C4-2B (cell line): ENCODE measurements at regions not wholly inside any gene's neighbourhood (a gene's known extent, or its start where the extent isn't known, plus 50 kb on each side); places are given as distances from the start of the nearest gene placed in this dataset.

Source experiments
- ZFX ChIP-seq: fragments of 450-650 bp; IDR thresholded peaks from 2 replicates; pipeline ENCODE4 v1.6.1; 2017
- TF ChIP-seq, protein P1 (sequence below): fragments of 450-650 bp; conservative IDR thresholded peaks from 2 replicates; pipeline ENCODE4 v1.5.1; 2017; ENCODE audit warnings: mild to moderate bottlenecking

DNA sequence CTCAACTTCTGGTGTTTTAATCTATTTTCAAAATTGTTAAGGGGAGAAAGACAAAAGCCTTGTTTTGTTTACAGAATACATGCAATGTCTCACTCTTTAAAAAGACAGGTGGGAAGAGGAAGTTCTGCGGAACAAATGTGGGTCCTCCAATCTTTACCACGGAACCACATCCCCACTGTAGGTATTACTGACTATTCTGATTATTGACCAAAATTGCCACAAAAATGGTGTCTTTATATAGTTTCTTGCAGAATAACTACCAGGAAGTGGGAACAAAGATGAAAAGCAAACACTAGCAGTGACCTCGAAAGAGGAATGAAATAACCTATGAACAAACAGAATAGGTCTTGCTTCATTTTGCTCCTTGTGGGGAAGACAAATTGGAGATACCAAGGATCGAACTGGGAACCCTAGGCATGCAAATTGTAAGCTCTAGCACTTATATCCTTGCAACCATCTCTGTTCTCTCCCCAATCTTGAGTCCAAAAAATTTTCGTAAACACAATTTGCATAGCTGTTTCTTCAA, 106.7 kb downstream of the GPX5 start:
- TF ChIP-seq, protein P1, sequence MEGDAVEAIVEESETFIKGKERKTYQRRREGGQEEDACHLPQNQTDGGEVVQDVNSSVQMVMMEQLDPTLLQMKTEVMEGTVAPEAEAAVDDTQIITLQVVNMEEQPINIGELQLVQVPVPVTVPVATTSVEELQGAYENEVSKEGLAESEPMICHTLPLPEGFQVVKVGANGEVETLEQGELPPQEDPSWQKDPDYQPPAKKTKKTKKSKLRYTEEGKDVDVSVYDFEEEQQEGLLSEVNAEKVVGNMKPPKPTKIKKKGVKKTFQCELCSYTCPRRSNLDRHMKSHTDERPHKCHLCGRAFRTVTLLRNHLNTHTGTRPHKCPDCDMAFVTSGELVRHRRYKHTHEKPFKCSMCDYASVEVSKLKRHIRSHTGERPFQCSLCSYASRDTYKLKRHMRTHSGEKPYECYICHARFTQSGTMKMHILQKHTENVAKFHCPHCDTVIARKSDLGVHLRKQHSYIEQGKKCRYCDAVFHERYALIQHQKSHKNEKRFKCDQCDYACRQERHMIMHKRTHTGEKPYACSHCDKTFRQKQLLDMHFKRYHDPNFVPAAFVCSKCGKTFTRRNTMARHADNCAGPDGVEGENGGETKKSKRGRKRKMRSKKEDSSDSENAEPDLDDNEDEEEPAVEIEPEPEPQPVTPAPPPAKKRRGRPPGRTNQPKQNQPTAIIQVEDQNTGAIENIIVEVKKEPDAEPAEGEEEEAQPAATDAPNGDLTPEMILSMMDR = no peak
- TF ChIP-seq ZFX = no peak
